Sigmoid colon (tissue), 6 donors: ENCODE measurements at regions not wholly inside any gene's neighbourhood (a gene's known extent, or its start where the extent isn't known, plus 50 kb on each side); places are given as distances from the start of the nearest gene placed in this dataset.

Experiments used
- DNase-seq: peaks from one replicate; pipeline ENCODE4 v3.0.0-alpha.2; 2019
- H3K27ac ChIP-seq, 4 donors: fragments of 200-600 bp; sonication (generic); one replicate each; pipeline ENCODE4 v1.5.1; 2016 to 2019; ENCODE audit warnings: mild to moderate bottlenecking in 1 of 4
- H3K27me3 ChIP-seq, 3 donors: fragments of 200-600 bp; sonication (generic); one replicate each; pipeline ENCODE4 v1.5.1; 2019; ENCODE audit warnings: mild to moderate bottlenecking in 1 of 3
- H3K36me3 ChIP-seq, 4 donors: fragments of 200-600 bp; sonication (generic); one replicate each; pipeline ENCODE4 v1.5.1; 2016 to 2019
- H3K4me1 ChIP-seq, 4 donors: fragments of 200-600 bp; sonication (generic); one replicate each; pipeline ENCODE4 v1.5.1; 2017 to 2019
- H3K4me3 ChIP-seq, 4 donors: fragments of 200-600 bp; sonication (generic); one replicate each; pipeline ENCODE4 v1.5.1; 2017 to 2019; ENCODE audit warnings: mild to moderate bottlenecking in 2 of 4, moderate library complexity in 1 of 4
- H3K9me3 ChIP-seq, 4 donors: fragments of 200-600 bp in 3 of 4; sonication (generic) in 3 of 4; one replicate each; pipeline versions ENCODE4 v1.5.1 to v1.6.1; 2013 to 2019
- CTCF ChIP-seq, 4 experiments: fragments of 450-650 bp in 3 of 4; fragments of 200-600 bp in 1 of 4; IDR thresholded peaks; one replicate each; pipeline ENCODE4 v1.5.1; 2016 to 2019; ENCODE audit warnings: antibody characterized with exemption in 4 of 4, mild to moderate bottlenecking in 3 of 4, moderate library complexity in 2 of 4
- EP300 ChIP-seq, 4 donors: sonication (generic); formaldehyde crosslinking; IDR thresholded peaks; one replicate each; pipeline ENCODE4 v1.6.1; 2017; ENCODE audit warnings: antibody characterized with exemption in 4 of 4
- POLR2A ChIP-seq, 2 donors: fragments of 450-650 bp; IDR thresholded peaks; one replicate each; pipeline ENCODE4 v1.6.1; 2016; ENCODE audit warnings: antibody characterized with exemption in 2 of 2, mild to moderate bottlenecking in 2 of 2, moderate library complexity in 2 of 2
- POLR2AphosphoS5 ChIP-seq, 4 donors: sonication (generic); formaldehyde crosslinking; IDR thresholded peaks; one replicate each; pipeline ENCODE4 v1.6.1; 2017; ENCODE audit warnings: antibody characterized with exemption in 4 of 4
- WGBS, 2 donors: extraction: QIAGEN DNeasy Blood & Tissue Kit; methylation state at CpG; one replicate each; pipeline ENCODE4 v1.1.7; 2013; 5-methylcytosine and 5-hydroxymethylcytosine counted together
- intact Hi-C: fragments of 100-400 bp; cut with DNase I; formaldehyde crosslinking; loops from one replicate; pipeline ENCODE4 v1.15.1; 2023
- donor health status: healthy with polysubstance abuse.
- donor health status: healthy.

- no peaks in the 10 kb centered on the region for H3K36me3 ChIP-seq
- no peaks in the 10 kb centered on the region for H3K9me3 ChIP-seq
- TF ChIP-seq CTCF (IDR thresholded peaks at IDR 0.05) = no peak
- no peak for TF ChIP-seq EP300 (IDR thresholded peaks at IDR 0.05)
- no peaks in the 10 kb centered on the region for H3K27me3 ChIP-seq
- no peak overlapping the region for H3K4me3 ChIP-seq
- WGBS, 2 donors = 66 to 78% methylated on average over 3 of the region's 3 CpGs
- no peak for DNase-seq
- intact Hi-C loops = no loop called here
- H3K27ac ChIP-seq = no peak overlapping the region
- H3K4me1 ChIP-seq = no peaks in the 10 kb centered on the region
Measured at GRCh38 chr2:63663013-63663864, 74.5 kb downstream of the MDH1 start.

- intact Hi-C loops = no loop called here
- H3K4me3 ChIP-seq = no peak overlapping the region
- H3K9me3 ChIP-seq = no peaks in the 10 kb centered on the region
- H3K27ac ChIP-seq = no peak overlapping the region
- TF ChIP-seq EP300 (IDR thresholded peaks at IDR 0.05) (no peak), POLR2A (IDR thresholded peaks at IDR 0.05) (no peak), POLR2AphosphoS5 (IDR thresholded peaks at IDR 0.05) (no peak), CTCF (IDR thresholded peaks at IDR 0.05) (no peak)
- peaks cover 0 to 11% (median 0%) of the 10 kb centered on the region in 4 donors for H3K4me1 ChIP-seq
- DNase-seq = no peak
- no peaks in the 10 kb centered on the region for H3K27me3 ChIP-seq
- 40 to 66% methylated on average over 2 of the region's 2 CpGs for WGBS, 2 donors
- no peaks in the 10 kb centered on the region for H3K36me3 ChIP-seq
Measured at GRCh38 chr2:63665091-63665490, 76.3 kb downstream of the MDH1 start.

DNA sequence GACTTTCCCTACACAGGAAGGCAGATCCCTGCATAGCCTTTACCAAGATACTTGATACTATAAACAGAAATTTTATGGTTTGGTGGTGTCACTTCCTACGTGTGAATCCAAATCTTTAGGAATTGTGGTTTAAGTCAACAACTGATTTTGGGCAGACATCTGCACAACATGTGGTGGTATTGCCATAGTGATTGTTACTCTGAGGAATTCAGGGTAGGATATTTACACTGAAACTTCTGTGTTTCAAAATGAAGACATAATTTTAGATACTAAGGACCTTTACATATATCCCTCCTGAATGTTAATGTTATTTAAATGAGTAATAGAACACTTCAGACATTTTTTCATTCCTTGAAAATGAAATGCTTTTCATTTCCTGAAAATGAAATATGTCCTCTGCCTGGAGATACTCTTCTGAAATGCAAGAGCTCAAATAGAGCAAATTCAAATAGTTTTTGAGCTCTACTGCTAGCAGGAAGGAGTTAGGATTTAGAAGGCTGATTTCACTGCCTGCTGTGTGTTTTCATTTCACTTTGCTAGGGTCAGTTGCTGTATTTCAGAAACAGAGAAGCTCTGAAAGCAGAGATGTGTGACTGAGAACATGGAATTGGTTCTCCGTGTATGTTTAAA lies 77.2 kb downstream of the MDH1 start:
- 47 to 54% methylated on average over 2 of the region's 2 CpGs for WGBS, 2 donors
- no peak for TF ChIP-seq CTCF (IDR thresholded peaks at IDR 0.05)
- TF ChIP-seq POLR2AphosphoS5 (IDR thresholded peaks at IDR 0.05) = no peak
- TF ChIP-seq EP300 (IDR thresholded peaks at IDR 0.05) = no peak
- TF ChIP-seq POLR2A (IDR thresholded peaks at IDR 0.05) = no peak
- H3K4me1 ChIP-seq = peaks cover 0 to 11% (median 0%) of the 10 kb centered on the region in 4 donors
- H3K9me3 ChIP-seq = no peaks in the 10 kb centered on the region
- intact Hi-C loops = no loop called here
- DNase-seq = no peak
- no peak overlapping the region for H3K27ac ChIP-seq
- H3K4me3 ChIP-seq = no peak overlapping the region
- no peaks in the 10 kb centered on the region for H3K36me3 ChIP-seq
- H3K27me3 ChIP-seq = no peaks in the 10 kb centered on the region

- Histone ChIP-seq H3K9me3 (no peaks in the 10 kb centered on the region), H3K27me3 (no peaks in the 10 kb centered on the region), H3K4me1 (peaks cover 0 to 11% (median 0%) of the 10 kb centered on the region in 4 donors), H3K27ac (no peak overlapping the region), H3K4me3 (no peak overlapping the region), H3K36me3 (no peaks in the 10 kb centered on the region)
- TF ChIP-seq POLR2A (IDR thresholded peaks at IDR 0.05) (no peak), POLR2AphosphoS5 (IDR thresholded peaks at IDR 0.05) (no peak)
- no peak for DNase-seq
- 45 to 84% methylated on average over 3 of the region's 3 CpGs for WGBS, 2 donors
- intact Hi-C loops = no loop called here
Measured at GRCh38 chr2:63667132-63667700, 78.5 kb downstream of the MDH1 start.

GRCh38 chr2:63668000-63668399 lies 79.2 kb downstream of the MDH1 start:
- H3K27ac ChIP-seq = no peak overlapping the region
- no peak overlapping the region for H3K4me3 ChIP-seq
- TF ChIP-seq CTCF (IDR thresholded peaks at IDR 0.05) = no peak
- no peak for TF ChIP-seq POLR2AphosphoS5 (IDR thresholded peaks at IDR 0.05)
- TF ChIP-seq EP300 (IDR thresholded peaks at IDR 0.05) = no peak
- TF ChIP-seq POLR2A (IDR thresholded peaks at IDR 0.05) = no peak
- no peaks in the 10 kb centered on the region for H3K36me3 ChIP-seq
- 75 to 81% methylated on average over 1 of the region's 1 CpG for WGBS, 2 donors
- intact Hi-C loops = no loop called here
- H3K9me3 ChIP-seq = no peaks in the 10 kb centered on the region
- peaks cover 0 to 11% (median 0%) of the 10 kb centered on the region in 4 donors for H3K4me1 ChIP-seq
- no peaks in the 10 kb centered on the region for H3K27me3 ChIP-seq
- no peak for DNase-seq
